ENCODE measurements at regions not wholly inside any gene's neighbourhood (a gene's known extent, or its start where the extent isn't known, plus 50 kb on each side); places are given as distances from the start of the nearest gene placed in this dataset.

DNA sequence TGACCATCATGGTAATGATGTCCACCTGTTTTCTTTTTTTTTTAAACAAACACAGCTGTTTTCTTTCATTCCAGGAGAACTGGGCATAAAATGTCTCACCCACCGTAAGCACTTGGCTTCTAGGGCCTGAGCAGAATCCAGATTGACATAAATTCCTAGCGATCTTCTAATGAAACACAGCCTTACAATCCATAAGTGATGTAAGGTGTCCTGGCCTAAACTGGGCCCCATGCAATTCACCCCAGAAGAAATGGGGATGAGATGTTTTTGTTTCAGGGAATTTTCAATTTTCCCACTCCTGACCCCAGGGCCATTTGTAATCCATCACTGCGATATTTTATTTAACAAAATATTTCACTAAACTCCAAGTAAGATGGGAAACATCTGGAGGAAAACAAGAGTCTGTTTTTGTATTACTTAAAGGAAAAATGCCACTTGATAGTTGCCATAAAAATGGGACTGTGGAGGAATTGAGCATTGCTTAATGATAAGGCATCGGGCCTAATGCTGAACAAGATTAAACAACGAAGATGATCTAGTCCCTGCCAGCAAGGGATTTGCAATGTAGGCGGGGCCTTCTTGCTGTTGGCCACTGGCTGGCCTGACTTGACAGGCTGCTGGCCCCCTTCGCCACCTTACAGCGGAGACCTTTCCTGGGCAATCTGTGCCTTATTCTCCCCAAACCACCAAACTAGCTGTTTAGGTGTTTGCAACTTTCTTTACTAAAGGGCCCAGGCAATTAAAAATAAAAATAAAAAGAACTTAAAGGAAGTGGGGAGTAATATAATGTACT, 183.7 kb downstream of the CD109 start:
- TF ChIP-seq, protein P1, sequence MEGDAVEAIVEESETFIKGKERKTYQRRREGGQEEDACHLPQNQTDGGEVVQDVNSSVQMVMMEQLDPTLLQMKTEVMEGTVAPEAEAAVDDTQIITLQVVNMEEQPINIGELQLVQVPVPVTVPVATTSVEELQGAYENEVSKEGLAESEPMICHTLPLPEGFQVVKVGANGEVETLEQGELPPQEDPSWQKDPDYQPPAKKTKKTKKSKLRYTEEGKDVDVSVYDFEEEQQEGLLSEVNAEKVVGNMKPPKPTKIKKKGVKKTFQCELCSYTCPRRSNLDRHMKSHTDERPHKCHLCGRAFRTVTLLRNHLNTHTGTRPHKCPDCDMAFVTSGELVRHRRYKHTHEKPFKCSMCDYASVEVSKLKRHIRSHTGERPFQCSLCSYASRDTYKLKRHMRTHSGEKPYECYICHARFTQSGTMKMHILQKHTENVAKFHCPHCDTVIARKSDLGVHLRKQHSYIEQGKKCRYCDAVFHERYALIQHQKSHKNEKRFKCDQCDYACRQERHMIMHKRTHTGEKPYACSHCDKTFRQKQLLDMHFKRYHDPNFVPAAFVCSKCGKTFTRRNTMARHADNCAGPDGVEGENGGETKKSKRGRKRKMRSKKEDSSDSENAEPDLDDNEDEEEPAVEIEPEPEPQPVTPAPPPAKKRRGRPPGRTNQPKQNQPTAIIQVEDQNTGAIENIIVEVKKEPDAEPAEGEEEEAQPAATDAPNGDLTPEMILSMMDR (conservative IDR thresholded peaks at IDR 0.05): no peak
- TF ChIP-seq ZFX (IDR thresholded peaks at IDR 0.05): no peak
- H3K27ac ChIP-seq: no peak overlapping the region

DNA sequence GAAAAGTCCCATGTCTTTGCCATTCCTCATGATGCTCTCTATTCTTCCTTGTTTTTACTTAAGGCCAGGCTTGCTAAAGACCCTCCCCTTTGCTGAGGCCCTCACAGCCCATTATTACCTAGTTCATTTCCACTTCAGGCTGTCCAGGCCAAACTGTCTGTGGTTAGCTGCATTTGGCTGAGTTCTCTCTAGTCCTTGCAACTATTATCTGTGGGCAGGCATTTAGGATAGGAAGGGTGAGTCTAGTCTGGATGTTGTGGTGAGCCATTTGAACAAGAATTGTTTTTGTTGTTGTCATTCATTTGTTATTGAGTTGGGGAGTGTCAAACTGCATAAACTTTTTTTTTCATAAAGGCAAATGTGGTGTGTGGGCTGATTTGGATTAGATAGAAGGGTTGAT, 182.4 kb downstream of the CD109 start:
- H3K27ac ChIP-seq: no peak overlapping the region
- TF ChIP-seq, protein P1 (conservative IDR thresholded peaks at IDR 0.05): no peak
- no peak for TF ChIP-seq ZFX (IDR thresholded peaks at IDR 0.05)
